Activated CD4-positive, alpha-beta T cell treated with anti-CD3 and anti-CD28 coated beads for 48 hours (primary cell): ENCODE measurements at regions not wholly inside any gene's neighbourhood (a gene's known extent, or its start where the extent isn't known, plus 50 kb on each side); places are given as distances from the start of the nearest gene placed in this dataset.
"Not testable (repeated sequence)": the region's sequence is repeated elsewhere in the genome, so short reads cannot be mapped to it uniquely, and the experiment has no call there.

ENCODE experiments used
- DNase-seq: peaks from one replicate; pipeline ENCODE4 v3.0.0-alpha.2; 2020

DNA sequence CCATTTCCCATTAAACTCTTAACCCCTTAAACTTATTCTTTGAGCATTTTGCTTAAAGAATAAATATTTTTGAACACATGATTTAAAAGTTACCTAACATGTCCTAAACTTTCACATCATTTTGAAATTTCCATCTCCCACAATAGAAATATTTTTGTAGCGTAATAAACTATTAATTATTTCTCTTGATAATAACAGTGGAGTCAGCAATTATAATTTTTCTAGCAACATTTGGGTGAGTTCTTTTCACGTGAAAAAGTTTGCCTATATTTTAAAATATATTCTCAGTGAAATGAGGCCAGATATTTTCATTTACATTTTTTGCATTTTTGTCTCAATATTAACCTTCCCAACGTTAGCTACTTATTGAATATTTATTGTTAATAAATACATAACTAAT lies 320.4 kb upstream of the CRIM1 start:
- no peak for DNase-seq

DNA sequence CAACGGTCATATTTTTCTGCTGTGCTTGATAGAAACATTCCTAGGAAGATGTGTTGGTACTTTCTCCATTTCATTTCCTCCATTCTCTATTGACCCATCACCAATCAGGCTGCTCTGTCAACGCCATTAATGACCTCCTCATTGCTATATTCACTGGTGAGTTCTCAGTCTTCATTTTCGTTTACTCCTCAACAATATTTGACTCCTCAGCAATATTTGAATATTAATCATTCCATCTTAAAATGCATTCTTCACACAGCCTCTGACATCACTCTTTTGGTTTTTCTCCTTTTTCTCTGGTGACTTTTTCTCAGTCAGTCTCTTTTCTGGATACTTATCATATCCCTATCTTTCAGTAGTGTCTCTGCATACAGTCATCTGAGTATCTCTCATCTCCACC lies 323.5 kb upstream of the CRIM1 start:
- DNase-seq, result no peak

DNA sequence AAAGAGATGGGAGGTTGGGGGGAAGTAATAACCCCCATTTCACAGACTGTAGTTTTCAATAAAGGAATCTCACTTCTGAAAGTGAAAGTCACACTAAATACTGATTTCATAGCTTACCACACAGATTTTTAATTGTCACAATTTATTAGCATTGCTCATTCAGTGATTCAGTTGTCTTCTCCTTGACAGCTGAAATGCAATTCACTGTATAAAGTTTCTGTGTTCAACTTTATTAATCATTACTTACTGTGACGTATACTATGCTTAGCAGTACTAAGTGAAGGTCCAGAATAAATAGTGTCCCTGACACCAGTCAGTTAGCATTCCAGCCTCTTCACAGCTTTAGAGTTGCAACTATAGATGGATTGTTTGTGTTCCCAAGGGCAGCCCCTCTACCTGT lies 324.1 kb upstream of the CRIM1 start:
- no peak for DNase-seq

DNA sequence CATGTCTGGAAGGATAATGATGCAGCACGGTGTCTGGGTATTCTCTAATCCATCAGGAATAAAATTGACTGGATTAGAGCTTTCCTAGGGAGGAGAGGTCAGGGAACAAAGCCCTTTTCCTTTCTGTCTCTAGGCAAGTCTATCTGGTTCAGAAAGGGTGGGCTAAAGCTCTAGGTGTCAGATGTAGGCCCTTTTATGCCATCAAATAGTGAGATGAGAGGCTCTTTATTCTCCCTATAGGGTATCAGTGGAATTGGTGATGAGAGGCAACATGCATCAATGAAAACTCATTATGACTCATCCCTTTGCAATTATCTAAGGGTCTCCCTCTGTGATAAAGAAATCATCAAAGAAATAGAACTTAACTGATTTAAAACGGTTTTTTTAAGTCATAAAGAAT lies 328.0 kb upstream of the CRIM1 start:
- no peak for DNase-seq

DNA sequence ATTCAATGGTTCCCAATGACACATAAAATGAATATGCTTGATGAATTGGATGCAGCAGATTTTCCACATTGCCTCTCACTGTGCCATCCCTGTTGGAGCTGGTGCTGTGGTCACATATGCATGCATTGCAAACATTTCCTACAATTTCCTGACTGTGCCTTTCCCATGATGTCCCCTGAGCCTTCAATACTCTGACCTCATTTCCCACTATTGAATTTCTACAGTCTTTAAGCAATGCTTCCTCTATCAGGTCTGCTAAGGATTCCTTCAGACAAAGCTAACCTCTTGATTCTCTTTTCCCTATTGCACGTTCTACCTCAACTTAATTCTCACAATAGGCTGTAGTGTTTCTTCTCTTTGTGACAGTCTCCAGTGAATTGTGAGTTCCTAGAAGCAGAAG lies 342.5 kb upstream of the CRIM1 start:
- no peak for DNase-seq

DNA sequence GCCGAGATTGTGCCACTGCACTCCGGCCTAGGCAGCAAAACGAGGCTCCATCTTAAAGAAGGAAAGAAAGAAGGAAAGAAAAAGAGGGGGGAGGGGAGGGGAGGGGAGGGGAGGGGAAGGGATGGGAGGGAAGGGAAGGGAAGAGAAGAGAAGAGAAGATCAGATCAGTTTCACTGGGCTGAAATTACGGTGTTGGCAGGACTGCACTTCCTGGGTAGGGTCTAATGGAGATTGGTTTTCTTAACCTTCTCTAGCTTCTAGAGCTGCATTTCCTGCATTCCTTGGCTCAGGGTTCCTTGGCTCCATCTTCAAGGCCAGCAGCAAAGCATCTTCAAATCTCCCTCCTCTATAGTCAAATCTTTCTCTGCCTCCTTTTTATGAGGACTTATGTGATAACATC lies 349.1 kb upstream of the CRIM1 start:
- DNase-seq, result no peak

DNA sequence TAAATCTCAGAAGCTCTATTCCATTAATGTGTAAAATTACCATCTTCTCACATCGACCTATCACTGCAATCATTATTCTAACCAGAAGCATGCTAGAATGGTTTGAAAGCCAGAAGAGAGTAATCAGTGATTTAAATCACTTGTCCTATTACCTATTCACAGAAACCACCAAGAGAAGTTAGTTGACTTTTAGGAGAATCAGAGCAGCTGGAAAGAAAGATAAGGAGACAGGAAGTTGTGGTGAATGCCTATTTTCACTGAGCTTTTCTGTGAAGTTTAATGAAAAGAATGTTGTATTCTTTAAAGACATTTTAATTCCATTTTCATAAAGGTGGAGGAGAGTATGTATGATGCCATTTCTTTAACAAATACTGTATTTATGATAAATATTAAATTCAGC lies 352.6 kb upstream of the CRIM1 start:
- no peak for DNase-seq

DNA sequence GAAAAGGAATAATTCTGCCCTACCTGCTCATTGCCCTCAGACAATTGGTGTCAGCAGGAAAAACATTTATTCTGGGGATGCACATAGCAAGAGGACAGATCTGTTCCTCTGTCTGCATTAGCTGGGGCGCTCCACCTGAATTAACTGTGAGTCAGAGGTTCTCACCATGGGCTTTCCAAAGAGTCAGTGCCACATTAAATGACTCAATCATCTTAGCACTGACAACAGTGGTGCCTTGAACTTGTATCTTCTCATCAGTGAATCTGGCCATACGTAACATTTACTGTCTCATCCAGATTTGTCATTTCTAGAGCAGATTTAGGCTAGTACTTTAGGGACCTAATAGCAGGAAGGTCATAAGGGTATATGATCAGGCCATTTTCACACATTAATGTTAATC lies 358.1 kb upstream of the CRIM1 start:
- DNase-seq, result peak; percentile 22

DNA sequence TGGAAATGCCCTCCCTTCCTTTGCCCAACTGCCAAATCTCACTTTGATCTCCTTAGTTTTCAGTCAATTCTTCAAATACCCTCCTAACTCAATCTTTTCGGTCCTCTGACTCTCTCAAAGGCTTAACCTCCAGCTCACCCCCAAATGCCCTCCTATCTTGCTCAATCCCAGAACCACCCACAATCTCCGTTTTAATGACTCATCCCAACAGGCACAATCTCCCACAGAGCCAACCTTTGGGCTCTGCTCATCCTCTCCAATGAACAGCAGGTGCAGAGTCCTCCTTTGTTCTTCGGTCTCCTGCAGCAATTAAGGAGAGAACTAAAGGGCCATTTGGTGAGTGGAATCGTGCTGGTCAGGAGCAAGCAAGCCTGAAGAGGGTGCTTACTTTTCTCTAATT lies 366.1 kb upstream of the CRIM1 start:
- DNase-seq, result no peak

DNA sequence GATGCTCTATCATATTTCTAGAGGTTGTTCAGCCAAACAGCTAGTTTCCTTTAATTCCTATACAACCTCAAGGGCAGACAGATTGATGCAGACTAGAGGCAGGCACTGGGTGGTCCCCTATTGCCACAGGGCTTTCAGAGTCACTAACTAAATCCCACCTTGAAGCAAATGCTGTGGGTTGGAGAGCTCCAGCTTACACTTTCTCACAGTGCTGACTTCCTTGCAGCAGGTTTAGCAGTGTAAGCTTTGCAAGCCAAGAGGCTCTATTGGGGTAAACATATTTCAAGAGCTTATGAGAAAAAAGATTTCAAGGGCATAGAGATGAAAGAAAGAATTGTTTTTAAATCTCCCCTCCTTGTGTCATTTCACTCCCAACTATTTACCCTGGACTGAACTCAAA lies 366.5 kb upstream of the CRIM1 start:
- DNase-seq, result no peak

DNA sequence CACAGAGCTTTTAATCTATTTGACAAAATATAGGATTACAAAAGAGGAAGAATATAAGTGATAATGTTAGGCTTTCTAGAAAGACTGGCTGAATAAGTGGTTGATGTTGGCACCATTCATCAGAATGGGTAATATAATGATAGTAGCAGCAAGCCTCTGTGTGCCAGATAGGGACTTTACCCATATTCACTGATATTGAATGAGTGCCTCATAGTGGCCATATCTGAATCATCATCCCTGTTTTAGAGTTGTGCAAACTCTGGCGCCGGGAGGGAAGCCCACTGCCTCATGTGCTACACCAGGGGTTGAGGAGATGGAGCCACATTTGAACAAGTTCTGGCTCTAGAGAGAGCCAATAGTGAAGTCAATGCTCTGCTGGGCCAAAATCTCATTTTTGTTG lies 368.7 kb upstream of the CRIM1 start:
- no peak for DNase-seq

DNA sequence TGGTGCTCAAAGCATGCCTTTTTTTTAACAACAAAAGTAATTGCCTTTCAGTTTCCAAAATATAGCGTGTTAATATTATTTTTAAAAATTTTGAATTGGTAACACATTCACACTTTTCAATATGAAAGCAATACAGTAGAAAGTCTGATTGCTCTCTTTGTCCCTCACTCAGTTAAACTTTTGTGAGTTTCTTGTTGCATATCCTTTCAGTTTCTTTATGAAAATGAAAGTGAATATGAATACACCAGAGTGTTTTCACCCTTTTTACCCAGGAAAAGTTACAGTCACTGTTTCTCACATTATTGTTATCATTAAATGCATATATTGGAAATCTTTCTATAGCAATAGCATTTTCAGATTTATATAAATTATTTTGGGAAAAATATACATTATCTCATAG lies 377.4 kb upstream of the CRIM1 start:
- no peak for DNase-seq

DNA sequence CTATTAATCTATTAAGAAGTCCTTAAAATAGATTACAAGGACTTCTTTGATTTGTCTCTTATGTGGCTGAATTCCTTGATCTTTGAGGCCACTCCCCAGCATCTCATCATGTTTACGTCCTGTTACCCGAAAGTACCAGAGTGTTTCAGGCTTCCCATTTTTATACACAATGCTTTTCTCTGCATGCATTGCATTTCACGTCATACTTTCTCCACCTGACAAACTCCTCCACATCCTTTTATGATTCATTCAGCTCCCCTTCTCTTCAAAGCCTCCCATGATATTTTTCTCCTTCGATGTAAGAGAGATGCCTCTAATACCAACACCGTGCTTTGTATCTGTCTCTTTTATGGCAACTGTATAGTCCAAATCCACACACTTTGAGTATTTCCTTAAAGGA lies 379.0 kb upstream of the CRIM1 start:
- no peak for DNase-seq

DNA sequence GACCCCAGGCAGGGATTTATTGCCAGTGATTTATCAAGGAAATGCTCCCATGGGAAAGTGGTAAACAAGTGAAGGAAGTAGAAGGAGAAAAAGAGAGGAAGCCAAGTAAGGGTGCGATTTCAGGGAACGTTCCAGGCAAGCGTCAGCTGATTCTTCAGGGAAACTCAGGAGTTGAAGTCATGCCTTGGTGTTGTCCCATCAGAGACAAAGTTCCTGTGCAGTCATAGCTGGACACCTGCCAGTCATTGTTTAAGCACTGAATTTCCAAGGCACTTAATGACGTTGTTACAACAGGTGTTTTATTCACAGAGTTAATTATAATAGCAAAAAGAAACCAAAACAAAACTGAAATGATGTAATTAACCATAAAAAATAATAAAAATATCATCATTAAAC lies 381.8 kb upstream of the CRIM1 start:
- DNase-seq, result no peak

DNA sequence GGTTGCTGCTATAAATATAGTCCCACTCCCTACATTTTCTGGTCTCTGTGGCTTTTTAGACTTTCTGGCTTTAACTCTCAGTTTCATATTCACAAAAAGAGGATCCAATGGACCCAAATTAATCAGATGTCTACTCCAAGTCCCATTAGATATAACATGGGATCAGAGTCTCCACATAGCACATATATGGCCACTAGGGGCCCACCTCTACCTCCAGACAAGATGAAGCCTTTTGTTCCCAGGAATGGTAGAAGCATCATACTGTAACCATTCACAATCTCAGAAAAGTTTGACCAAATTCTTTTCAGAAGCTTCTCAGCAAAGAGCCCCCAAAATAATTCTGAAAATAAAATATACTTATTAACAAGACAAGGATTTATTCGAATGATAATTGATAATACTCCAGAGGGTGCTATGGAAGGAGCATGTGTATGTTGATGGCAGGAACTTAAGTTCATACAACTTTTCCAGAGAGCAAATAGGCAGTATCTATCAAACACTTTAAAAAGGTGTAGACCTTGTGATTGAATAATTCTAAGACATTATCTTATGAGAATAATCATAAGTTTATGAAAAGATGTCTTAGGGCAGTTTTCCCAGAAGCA lies 382.3 kb upstream of the CRIM1 start:
- peak; percentile 10 for DNase-seq

DNA sequence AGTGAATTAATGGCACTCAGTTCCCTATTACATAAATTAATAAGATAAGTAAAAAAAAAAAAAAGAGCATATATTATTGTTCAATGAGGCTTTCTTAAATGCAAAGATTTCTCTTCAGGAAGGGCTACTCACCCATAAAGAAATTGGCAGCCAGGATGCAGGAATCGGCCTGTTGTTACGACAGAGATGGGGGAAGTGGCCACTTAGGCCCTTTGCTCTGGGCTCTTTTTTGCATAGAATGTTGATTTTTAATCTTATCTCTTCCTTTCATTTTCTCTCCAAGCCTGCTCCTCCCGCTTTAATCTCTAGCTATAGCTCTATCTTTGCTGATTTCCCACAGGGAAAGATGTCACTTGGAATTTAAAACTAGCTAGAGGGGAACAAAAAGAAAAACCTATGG lies 391.8 kb upstream of the CRIM1 start:
- no peak for DNase-seq

DNA sequence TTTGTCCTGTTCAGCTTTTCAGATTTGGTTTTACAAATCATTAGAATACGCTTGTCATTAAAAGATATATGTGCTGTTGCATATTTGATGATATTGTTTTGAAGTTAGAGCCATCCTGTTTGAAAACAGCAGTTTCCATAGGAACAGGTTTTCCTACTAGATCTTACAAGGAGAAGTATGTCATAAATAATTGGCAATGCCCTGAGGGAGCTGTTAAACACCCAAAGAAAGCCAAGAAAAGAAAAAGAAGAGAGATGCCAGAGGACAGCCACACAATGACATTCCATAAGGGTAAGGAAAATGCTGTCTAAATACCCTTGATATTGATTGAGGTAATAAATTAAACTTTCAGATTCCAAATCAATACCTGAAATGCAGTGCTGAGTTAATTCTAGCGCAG lies 392.2 kb upstream of the CRIM1 start:
- DNase-seq, result no peak

DNA sequence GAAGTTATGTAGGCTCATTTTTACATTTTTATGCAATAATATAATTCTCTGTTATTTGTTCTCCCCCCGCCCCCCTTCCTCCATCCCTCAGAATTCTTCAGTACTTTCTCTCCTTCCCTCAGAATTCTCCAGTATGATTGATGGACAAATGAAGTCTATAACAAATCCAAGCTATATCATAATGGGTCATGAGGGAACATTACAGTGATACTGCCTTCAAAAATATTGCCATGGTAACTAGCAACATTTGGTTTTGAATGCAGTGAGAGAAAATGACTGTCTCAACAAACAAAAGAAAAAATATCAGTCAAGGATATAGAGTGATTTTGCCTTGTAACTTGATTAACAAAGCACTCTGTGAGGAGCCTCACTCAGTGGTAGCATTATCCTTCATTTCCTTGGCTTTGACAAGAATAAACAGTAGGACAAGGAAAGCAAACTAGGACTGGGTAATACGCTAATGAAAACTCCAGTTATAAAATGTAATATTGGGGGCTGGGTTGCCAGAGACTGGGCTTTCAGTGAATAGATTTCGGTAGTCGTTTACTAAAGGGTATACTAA lies 392.9 kb upstream of the CRIM1 start:
- DNase-seq, result no peak

DNA sequence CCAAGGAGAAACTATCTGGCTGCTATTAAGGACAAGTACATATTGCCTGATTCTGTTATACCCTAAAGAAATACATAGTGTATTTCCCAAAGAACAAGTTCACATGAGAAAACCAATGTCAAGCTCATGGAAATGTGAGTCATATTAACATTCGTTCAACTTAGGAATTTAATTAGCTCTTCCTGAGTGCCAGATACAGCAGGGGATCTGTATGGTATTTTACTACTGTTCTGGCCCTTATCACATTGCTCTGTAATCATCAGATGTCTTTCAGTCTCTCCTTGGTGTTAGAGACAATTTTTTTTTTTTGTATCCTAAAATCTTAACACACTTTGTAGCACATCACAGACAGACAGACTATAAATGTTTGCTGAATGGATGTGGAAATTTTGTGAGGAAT lies 395.0 kb upstream of the CRIM1 start:
- DNase-seq, result no peak

DNA sequence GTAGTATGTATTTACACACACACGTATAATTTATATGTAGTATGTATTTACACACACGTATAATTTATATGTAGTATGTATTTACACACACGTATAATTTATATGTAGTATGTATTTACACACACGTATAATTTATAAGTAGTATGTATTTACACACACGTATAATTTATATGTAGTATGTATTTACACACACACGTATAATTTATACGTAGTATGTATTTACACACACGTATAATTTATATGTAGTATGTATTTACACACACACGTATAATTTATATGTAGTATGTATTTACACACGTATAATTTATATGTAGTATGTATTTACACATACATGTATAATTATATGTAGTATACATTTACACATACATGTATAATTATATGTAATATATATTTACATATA lies 398.5 kb upstream of the CRIM1 start:
- not testable (repeated sequence) for DNase-seq

DNA sequence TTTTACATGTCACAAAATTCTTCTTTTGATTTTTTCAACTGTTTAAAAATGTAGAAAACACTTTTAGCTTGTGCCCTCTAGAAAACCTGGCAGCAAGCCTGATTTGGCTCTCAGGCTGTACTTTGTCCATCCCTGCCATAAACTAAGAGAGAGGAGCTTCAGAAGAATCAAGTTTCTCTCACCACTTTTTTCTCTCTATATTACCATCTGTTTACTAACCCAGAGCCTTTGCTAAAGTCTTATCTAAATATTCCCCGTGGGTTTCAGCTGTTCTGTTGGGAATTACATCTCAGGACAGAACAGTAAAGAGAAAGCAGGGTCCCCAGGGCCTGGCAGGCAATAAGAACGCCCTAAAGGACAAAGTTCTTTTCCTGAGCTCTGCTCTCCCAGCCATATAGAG lies 409.1 kb upstream of the CRIM1 start:
- no peak for DNase-seq

DNA sequence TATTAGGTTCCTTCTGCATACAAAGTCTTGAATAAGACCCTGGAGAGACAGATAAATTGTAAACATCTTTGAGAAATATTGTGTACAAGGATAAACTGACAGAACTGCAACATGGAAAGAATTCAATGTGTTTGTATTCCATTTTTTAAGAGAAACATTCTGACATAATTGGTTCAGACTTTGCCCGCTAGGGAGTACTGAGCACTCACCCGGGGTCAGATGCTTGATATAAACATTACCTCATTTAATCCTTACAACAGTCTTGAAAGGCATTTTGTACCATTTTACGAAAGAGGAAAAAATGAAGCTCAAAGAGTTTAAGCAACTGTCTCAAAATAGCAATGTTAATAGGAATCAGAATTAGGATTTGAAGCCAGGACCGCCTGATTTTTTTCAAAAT lies 416.7 kb upstream of the CRIM1 start:
- no peak for DNase-seq

DNA sequence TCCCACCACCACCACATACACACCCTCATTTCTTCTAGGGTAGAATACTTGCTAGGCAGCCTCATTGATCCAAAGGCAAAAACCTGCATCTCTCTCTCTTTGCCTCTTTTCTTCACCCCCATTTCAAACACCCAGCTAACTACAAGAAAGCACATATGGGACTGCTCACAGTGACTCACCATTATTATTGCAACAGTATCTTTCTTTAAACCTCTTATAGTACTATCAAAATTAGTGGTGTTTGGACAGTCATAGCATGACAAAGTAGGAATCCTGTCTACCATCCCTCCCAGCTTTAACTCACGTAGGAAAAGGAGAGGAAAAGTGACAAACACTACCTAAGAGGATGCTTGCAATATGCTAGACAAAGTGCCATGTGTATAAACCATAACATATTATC lies 422.5 kb upstream of the CRIM1 start:
- DNase-seq, result no peak

DNA sequence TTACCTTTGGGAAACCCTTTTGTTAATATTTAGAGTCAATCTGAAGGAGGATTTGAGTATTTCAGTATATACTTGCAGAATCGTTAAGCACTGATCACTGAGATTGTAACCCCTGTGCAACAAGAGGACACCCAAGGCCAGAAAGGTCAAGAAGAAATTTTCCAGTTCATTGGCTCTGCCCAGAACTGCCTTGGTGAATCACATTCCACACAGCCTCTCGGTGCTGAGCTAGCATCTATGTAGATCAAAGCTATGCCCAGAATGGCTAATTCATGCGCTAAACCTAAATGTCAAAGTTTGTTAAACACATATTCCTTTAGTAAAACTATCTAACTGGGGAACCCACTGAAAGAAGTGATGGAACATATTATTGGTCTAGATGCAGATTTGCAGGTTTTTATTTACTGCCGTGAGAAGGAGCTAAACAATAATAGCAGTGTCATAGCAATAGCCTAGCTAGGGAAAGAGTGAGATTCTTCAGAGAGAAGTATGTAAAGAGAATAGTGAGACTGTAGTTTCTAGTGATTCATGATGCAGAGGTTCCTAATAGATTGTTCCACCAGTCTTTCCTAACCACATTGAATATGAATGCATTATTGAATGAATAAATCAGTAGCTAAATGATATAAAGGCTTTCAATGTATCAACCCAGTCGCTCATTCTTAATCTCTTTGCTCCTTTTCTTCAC lies 423.2 kb upstream of the CRIM1 start:
- no peak for DNase-seq

DNA sequence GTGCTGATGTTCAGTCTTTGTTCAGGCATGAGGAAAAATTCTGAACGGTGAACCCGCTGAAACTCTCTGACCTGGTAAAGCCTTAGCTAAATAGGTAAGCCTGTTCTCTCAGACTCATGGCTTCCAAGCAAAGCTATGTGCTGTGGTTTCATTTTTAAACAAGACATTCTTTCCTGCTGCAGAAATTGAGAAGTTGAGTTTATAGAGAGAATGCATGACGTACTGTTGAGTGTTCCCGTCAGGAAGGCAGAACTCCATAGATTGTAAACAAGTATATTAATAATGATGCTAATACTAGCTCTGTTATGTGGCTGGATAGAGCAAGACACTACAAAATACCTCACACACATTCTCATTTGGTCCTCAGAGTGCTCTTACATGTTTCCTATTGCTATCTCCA lies 424.0 kb upstream of the CRIM1 start:
- no peak for DNase-seq
